Heart right ventricle (tissue), 16 donors: ENCODE measurements at regions not wholly inside any gene's neighbourhood (a gene's known extent, or its start where the extent isn't known, plus 50 kb on each side); places are given as distances from the start of the nearest gene placed in this dataset.

Source experiments
- ATAC-seq, 8 donors: fragments of 200-7000 bp; cut with Tn5 transposase; one replicate each; pipeline ENCODE4 v1.9.1; 2020; ENCODE audit warnings: mild to moderate bottlenecking in 8 of 8, moderate library complexity in 8 of 8, moderate number of reproducible peaks in 1 of 8
- DNase-seq, 2 donors: peaks; one replicate each; pipeline ENCODE4 v3.0.0-alpha.2; 2020
- H3K27ac ChIP-seq, 10 donors: fragments of 200-600 bp; sonication (generic) in 2 of 10; one replicate each; pipeline versions ENCODE4 v1.5.0 to v1.8.0; 2020 to 2022; ENCODE audit warnings: mild to moderate bottlenecking in 3 of 10
- H3K27me3 ChIP-seq, 7 donors: fragments of 200-600 bp; one replicate each; pipeline ENCODE4 v1.8.0; 2021 to 2022; ENCODE audit warnings: mild to moderate bottlenecking in 2 of 7
- H3K36me3 ChIP-seq, 9 donors: fragments of 200-600 bp; sonication (generic) in 1 of 9; one replicate each; pipeline versions ENCODE4 v1.5.0 to v1.8.0; 2020 to 2022; ENCODE audit warnings: mild to moderate bottlenecking in 2 of 9
- H3K4me1 ChIP-seq, 9 donors: fragments of 200-600 bp; sonication (generic) in 1 of 9; one replicate each; pipeline versions ENCODE4 v1.5.0 to v1.8.0; 2020 to 2022; ENCODE audit warnings: mild to moderate bottlenecking in 4 of 9
- H3K4me3 ChIP-seq, 10 donors: fragments of 200-600 bp; sonication (generic) in 2 of 10; one replicate each; pipeline versions ENCODE4 v1.5.0 to v1.8.0; 2020 to 2022; ENCODE audit warnings: mild to moderate bottlenecking in 7 of 10, moderate library complexity in 2 of 10
- H3K9me3 ChIP-seq, 11 donors: fragments of 200-600 bp in 10 of 11; sonication (generic) in 2 of 11; one replicate each; pipeline versions ENCODE4 v1.5.0 to v1.8.0; 2013 to 2022; ENCODE audit warnings: mild to moderate bottlenecking in 2 of 11, control low read depth in 1 of 11, moderate library complexity in 1 of 11
- WGBS, 2 donors: extraction: QIAGEN DNeasy Blood & Tissue Kit; methylation state at CpG; one replicate each; pipeline ENCODE4 v1.1.7; 2013; ENCODE audit warnings: inconsistent platforms in 1 of 2; 5-methylcytosine and 5-hydroxymethylcytosine counted together
- intact Hi-C, 10 donors: fragments of 100-400 bp; cut with DNase I; formaldehyde crosslinking; loops; one replicate each; pipeline versions ENCODE4 v1.11.1 to v1.14.2; 2022
- TF ChIP-seq, protein P1 (sequence below), 9 donors: fragments of 200-600 bp; sonication (generic) in 2 of 9; IDR thresholded peaks; one replicate each; pipeline versions ENCODE4 v1.5.0 to v1.8.0; 2021 to 2022; ENCODE audit warnings: antibody characterized with exemption in 9 of 9, mild to moderate bottlenecking in 5 of 9, moderate library complexity in 1 of 9
- donor health status: Arrhythmogenic right ventricular cardiomyopathy.
- donor health status: ischemic (EF 13 %, LVEDD 7.1; RV severe dilation, severe dysfunction).
- donor health status: healthy with polysubstance abuse.
- donor health status: DM: no; HTN: yes; CAD: no.
- donor health status: DM: no; HTN: no; CAD: no.
- donor health status: ischemic (EF 25% LVEDD 6.9; RV normal size, moderate dysfunction).
- donor health status: ischemic (EF 25% LVEDD 5.7; RV mildly dilated, moderate dysfunction).
- donor health status: healthy.
- donor health status: DM: yes; HTN: yes; CAD: no.
- donor health status: Ischemic cardiomyopathy.
- donor health status: ischemic (EF 35%, LVEDD 5.7; RV mildly dilated, moderate dysfunction).
- donor health status: nonischemic (EF 11% LVEDD 7.7; RV severe dilation, severe dysfunction).
- donor health status: DM: yes; HTN: yes; CAD: no.
- donor health status: PGD.
- donor health status: ischemic (EF 29% LVEDD 5.4; RV normal size, mild dysfunction).
- donor health status: nonischemic (EF 23%, LVEDD 6.1; RV moderate dilation, normal function).

- intact Hi-C loops = loop anchor here in 1 of 10 donors (10.0 kb wide), 1 partner anchor 188 kb away; no protein-coding TSS in a partner anchor
- DNase-seq (no peak), ATAC-seq (no peak)
- TF ChIP-seq, protein P1, sequence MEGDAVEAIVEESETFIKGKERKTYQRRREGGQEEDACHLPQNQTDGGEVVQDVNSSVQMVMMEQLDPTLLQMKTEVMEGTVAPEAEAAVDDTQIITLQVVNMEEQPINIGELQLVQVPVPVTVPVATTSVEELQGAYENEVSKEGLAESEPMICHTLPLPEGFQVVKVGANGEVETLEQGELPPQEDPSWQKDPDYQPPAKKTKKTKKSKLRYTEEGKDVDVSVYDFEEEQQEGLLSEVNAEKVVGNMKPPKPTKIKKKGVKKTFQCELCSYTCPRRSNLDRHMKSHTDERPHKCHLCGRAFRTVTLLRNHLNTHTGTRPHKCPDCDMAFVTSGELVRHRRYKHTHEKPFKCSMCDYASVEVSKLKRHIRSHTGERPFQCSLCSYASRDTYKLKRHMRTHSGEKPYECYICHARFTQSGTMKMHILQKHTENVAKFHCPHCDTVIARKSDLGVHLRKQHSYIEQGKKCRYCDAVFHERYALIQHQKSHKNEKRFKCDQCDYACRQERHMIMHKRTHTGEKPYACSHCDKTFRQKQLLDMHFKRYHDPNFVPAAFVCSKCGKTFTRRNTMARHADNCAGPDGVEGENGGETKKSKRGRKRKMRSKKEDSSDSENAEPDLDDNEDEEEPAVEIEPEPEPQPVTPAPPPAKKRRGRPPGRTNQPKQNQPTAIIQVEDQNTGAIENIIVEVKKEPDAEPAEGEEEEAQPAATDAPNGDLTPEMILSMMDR (IDR thresholded peaks at IDR 0.05) = no peak
- H3K27me3 ChIP-seq = no peaks in the 10 kb centered on the region
- H3K4me3 ChIP-seq = no peak overlapping the region
- WGBS, 2 donors = 96 to 97% methylated on average over 5 of the region's 5 CpGs
- peaks cover 0 to 19% (median 0%) of the 10 kb centered on the region in 9 donors for H3K36me3 ChIP-seq
- no peaks in the 10 kb centered on the region for H3K9me3 ChIP-seq
- no peaks in the 10 kb centered on the region for H3K4me1 ChIP-seq
- H3K27ac ChIP-seq = no peak overlapping the region
These were observed 51.9 kb upstream of the POU5F2 start for GRCh38 chr5:93793159-93793781.

GRCh38 chr5:93791518-93791972, 50.1 kb upstream of the POU5F2 start:
- Histone ChIP-seq H3K27ac (no peak overlapping the region), H3K4me3 (no peak overlapping the region), H3K9me3 (no peaks in the 10 kb centered on the region), H3K4me1 (no peaks in the 10 kb centered on the region), H3K27me3 (no peaks in the 10 kb centered on the region), H3K36me3 (peaks cover 0 to 18% (median 0%) of the 10 kb centered on the region in 9 donors)
- DNase-seq (no peak), ATAC-seq (no peak)
- TF ChIP-seq, protein P1 (IDR thresholded peaks at IDR 0.05) = no peak
- 50% methylated on average over 3 of the region's 3 CpGs for WGBS, 2 donors
- intact Hi-C loops = loop anchor here in 1 of 10 donors (10.0 kb wide), 1 partner anchor 187 kb away; no protein-coding TSS in a partner anchor
